ENCODE measurements at regions not wholly inside any gene's neighbourhood (a gene's known extent, or its start where the extent isn't known, plus 50 kb on each side); places are given as distances from the start of the nearest gene placed in this dataset.

- no peak overlapping the region for H2AFZ ChIP-seq (ENCODE audit: low read length)
- H2BK5ac ChIP-seq (ENCODE audit: low read depth, low read length) = no peak overlapping the region
- H3K79me2 ChIP-seq (ENCODE audit: control insufficient read depth in 1 of 2, insufficient read depth in 2 of 2, low read length in 2 of 2) = no peaks in the 10 kb centered on the region
- no peak overlapping the region for H3K4me3 ChIP-seq (ENCODE audit: extremely low read depth in 1 of 4, insufficient read depth in 2 of 4, low read depth in 3 of 4, low read length in 4 of 4)
- no peaks in the 10 kb centered on the region for H3K27me3 ChIP-seq (replicated peaks in 1 of 4; ENCODE audit: control insufficient read depth in 3 of 4, extremely low read depth in 1 of 4, insufficient read depth in 3 of 4, low read length in 3 of 4)
- FAIRE-seq (no peak), DNase-seq (ENCODE audit: low read depth in 1 of 2, low spot score in 2 of 2) (no peak)
- no peak overlapping the region for H2BK12ac ChIP-seq (ENCODE audit: low read depth, low read length)
- H4K8ac ChIP-seq (ENCODE audit: extremely low read depth, insufficient read depth, low read length) = no peak overlapping the region
- ChIA-PET POLR2A (ENCODE audit: partially characterized antibody) (no interaction called here), CTCF (ENCODE audit: partially characterized antibody) (interaction anchor here (2.6 kb wide), 1 partner anchor 10 kb away, joined by 7 read pairs; no protein-coding TSS in a partner anchor)
- H3K4me1 ChIP-seq (replicated peaks in 1 of 4; ENCODE audit: control insufficient read depth in 3 of 4, insufficient read depth in 4 of 4, low read length in 3 of 4) = no peaks in the 10 kb centered on the region
- H2AK5ac ChIP-seq (ENCODE audit: low read depth, low read length) = no peak overlapping the region
- H3K27ac ChIP-seq (ENCODE audit: low read depth, low read length) = no peak overlapping the region
- H3K4ac ChIP-seq (replicated peaks; ENCODE audit: insufficient read length, low read depth, low read length) = no peak overlapping the region
- no peak overlapping the region for H3K18ac ChIP-seq (ENCODE audit: extremely low read depth, low read length)
- TF ChIP-seq PHF8 (conservative IDR thresholded peaks at IDR 0.05; ENCODE audit: low read depth, low read length) = no peak
- TF ChIP-seq ZNF274 (IDR thresholded peaks at IDR 0.05; ENCODE audit: borderline replicate concordance, extremely low read depth, low read length) = no peak
- H3K9me3 ChIP-seq (ENCODE audit: insufficient read depth in 2 of 2, low read depth in 1 of 2, low read length in 1 of 2) = no peaks in the 10 kb centered on the region
- H3K36me3 ChIP-seq (ENCODE audit: control insufficient read depth in 2 of 4, insufficient read depth in 4 of 4, low read length in 3 of 4) = no peaks in the 10 kb centered on the region
- H4K20me1 ChIP-seq (replicated peaks in 1 of 2; ENCODE audit: control insufficient read depth in 1 of 2, insufficient read depth in 2 of 2, low read length in 2 of 2) = no peaks in the 10 kb centered on the region
- no peaks in the 10 kb centered on the region for H3K79me1 ChIP-seq (ENCODE audit: low read depth, low read length)
- no peak overlapping the region for H2BK15ac ChIP-seq (ENCODE audit: low read length)
- H3K9ac ChIP-seq (replicated peaks in 1 of 4; ENCODE audit: extremely low read depth in 1 of 4, low read depth in 3 of 4, low read length in 3 of 4) = no peak overlapping the region
- H3K56ac ChIP-seq (replicated peaks; ENCODE audit: insufficient read length, low read depth, low read length) = no peak overlapping the region
- no peak overlapping the region for H3K23ac ChIP-seq (ENCODE audit: insufficient read length)
- H2BK20ac ChIP-seq (ENCODE audit: low read length) = no peak overlapping the region
- H3K14ac ChIP-seq (ENCODE audit: insufficient read length) = no peak overlapping the region
- no peak overlapping the region for H2BK120ac ChIP-seq (replicated peaks; ENCODE audit: low read depth, low read length)
- no peaks in the 10 kb centered on the region for H3K23me2 ChIP-seq (ENCODE audit: low read depth, low read length)
- WGBS, 2 experiments (ENCODE audit: extremely low coverage in 1 of 2, insufficient coverage in 1 of 2, insufficient read length in 1 of 2, insufficient replicate concordance in 2 of 2, low coverage in 1 of 2, low lambda C conversion rate in 2 of 2, missing lambda C conversion rate in 1 of 2) = 86% methylated on average over 2 of the region's 2 CpGs; no CpG with 5 or more reads in 1 of the 2 experiments
- H3K4me2 ChIP-seq (ENCODE audit: insufficient read depth in 1 of 2, low read depth in 2 of 2, low read length in 2 of 2) = no peak overlapping the region
- no peak overlapping the region for H4K91ac ChIP-seq (replicated peaks; ENCODE audit: insufficient read length, low read length)
- H4K5ac ChIP-seq (ENCODE audit: insufficient read length, low read depth, low read length) = no peak overlapping the region
Measured at GRCh38 chr5:17738446-17738845, 104.2 kb downstream of the TAF11L14 start.

Measured in H1 (cell line).